Neural progenitor cell (in vitro differentiated cells): ENCODE measurements at regions not wholly inside any gene's neighbourhood (a gene's known extent, or its start where the extent isn't known, plus 50 kb on each side); places are given as distances from the start of the nearest gene placed in this dataset.

Experiments used
- DNase-seq: peaks from one replicate; pipeline ENCODE4 v3.0.0-alpha.2; 2016; ENCODE audit warnings: low spot score
- H2AFZ ChIP-seq: fragments of 200-600 bp; sonication (generic); replicated peaks from 2 replicates; pipeline ENCODE4 v1.6.1; 2016; ENCODE audit warnings: antibody characterized with exemption
- H3F3A ChIP-seq: fragments of 200-600 bp; sonication (generic); 2 replicates; pipeline ENCODE4 v1.6.1; 2016; ENCODE audit warnings: antibody characterized with exemption, low read depth
- H3K27ac ChIP-seq: fragments of 200-600 bp; sonication (generic); 2 replicates; pipeline ENCODE4 v1.5.1; 2016; ENCODE audit warnings: mild to moderate bottlenecking
- H3K27me3 ChIP-seq: fragments of 200-600 bp; sonication (generic); 2 replicates; pipeline ENCODE4 v1.6.1; 2016; ENCODE audit warnings: mild to moderate bottlenecking, moderate library complexity
- H3K36me3 ChIP-seq: fragments of 200-600 bp; sonication (generic); 2 replicates; pipeline ENCODE4 v1.5.1; 2016
- H3K4me1 ChIP-seq: fragments of 200-600 bp; sonication (generic); 2 replicates; pipeline ENCODE4 v1.6.1; 2016; ENCODE audit warnings: mixed run types
- H3K4me2 ChIP-seq: fragments of 200-600 bp; sonication (generic); 2 replicates; pipeline ENCODE4 v1.6.1; 2016
- H3K4me3 ChIP-seq: fragments of 200-600 bp; sonication (generic); 2 replicates; pipeline ENCODE4 v1.5.1; 2016
- H3K79me2 ChIP-seq: fragments of 200-600 bp; sonication (generic); 2 replicates; pipeline ENCODE4 v1.6.1; 2016; ENCODE audit warnings: low read depth
- H3K9ac ChIP-seq: fragments of 200-600 bp; sonication (generic); 2 replicates; pipeline ENCODE4 v1.6.1; 2016
- H3K9me3 ChIP-seq: fragments of 200-600 bp; sonication (generic); 2 replicates; pipeline ENCODE4 v1.5.1; 2016; ENCODE audit warnings: low read depth
- H4K20me1 ChIP-seq: fragments of 200-600 bp; sonication (generic); 2 replicates; pipeline ENCODE4 v1.6.1; 2016; ENCODE audit warnings: low read depth
- H3K27ac Mint-ChIP-seq: 3 replicates; pipeline ENCODE4 v1.8.0; 2021; ENCODE audit warnings: mixed read lengths
- H3K27me3 Mint-ChIP-seq: 2 replicates; pipeline ENCODE4 v1.8.0; 2022; ENCODE audit warnings: low read depth, mild to moderate bottlenecking, inconsistent platforms, moderate library complexity, mixed read lengths; ENCODE audit not compliant: insufficient read depth
- H3K36me3 Mint-ChIP-seq: 3 replicates; pipeline ENCODE4 v1.8.0; 2021; ENCODE audit warnings: mixed read lengths
- H3K4me1 Mint-ChIP-seq: 3 replicates; pipeline ENCODE4 v1.8.0; 2021; ENCODE audit warnings: mixed read lengths
- H3K4me3 Mint-ChIP-seq: 3 replicates; pipeline ENCODE4 v1.8.0; 2021; ENCODE audit warnings: mild to moderate bottlenecking, moderate library complexity, mixed read lengths
- H3K9me3 Mint-ChIP-seq: 3 replicates; pipeline ENCODE4 v1.8.0; 2020; ENCODE audit warnings: mixed read lengths
- CTCF ChIP-seq: fragments of 200-600 bp; sonication (generic); IDR thresholded peaks from 2 replicates; pipeline ENCODE4 v1.5.1; 2017; ENCODE audit warnings: antibody characterized with exemption, mild to moderate bottlenecking
- EZH2 ChIP-seq: fragments of 200-600 bp; sonication (generic); IDR thresholded peaks from 2 replicates; pipeline ENCODE4 v1.6.1; 2017; ENCODE audit warnings: antibody characterized with exemption, mild to moderate bottlenecking, moderate library complexity
- EZH2phosphoT487 ChIP-seq: fragments of 200-600 bp; sonication (generic); IDR thresholded peaks from 2 replicates; pipeline ENCODE4 v1.6.1; 2017; ENCODE audit warnings: antibody characterized with exemption

DNA sequence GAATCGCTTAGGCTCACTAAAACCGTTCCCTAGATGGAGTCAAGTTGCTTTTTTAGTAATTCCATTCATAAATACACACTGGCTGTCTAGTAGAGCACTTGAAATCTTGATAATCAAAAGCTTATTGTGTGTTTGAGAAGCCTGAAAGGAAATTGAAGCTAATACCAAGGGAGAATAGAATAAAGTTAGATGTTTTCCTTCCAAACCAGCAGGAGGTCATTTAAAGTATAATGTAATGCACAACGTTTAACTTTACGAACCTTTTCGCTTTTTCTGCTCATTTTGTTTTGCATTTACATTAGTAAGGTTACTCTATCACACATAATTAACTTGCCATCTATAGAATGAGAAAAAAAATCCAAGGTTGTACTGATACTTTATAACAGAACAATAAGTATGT lies 440.9 kb downstream of the NKX6-1 start:
- Mint-ChIP-seq H3K27ac (no peak overlapping the region), H3K27me3 (peaks cover 10% of the 10 kb centered on the region), H3K4me1 (peaks cover 10% of the 10 kb centered on the region), H3K4me3 (no peak overlapping the region), H3K36me3 (no peaks in the 10 kb centered on the region), H3K9me3 (peaks cover 3% of the 10 kb centered on the region)
- Histone ChIP-seq H3K79me2 (no peaks in the 10 kb centered on the region), H3K9ac (no peak overlapping the region), H3K27ac (no peak overlapping the region), H2AFZ (no peak overlapping the region), H3K4me3 (no peak overlapping the region), H3K27me3 (no peaks in the 10 kb centered on the region), H4K20me1 (no peaks in the 10 kb centered on the region), H3K4me2 (no peak overlapping the region), H3K4me1 (peaks cover 4% of the 10 kb centered on the region), H3K36me3 (no peaks in the 10 kb centered on the region), H3F3A (no peaks in the 10 kb centered on the region), H3K9me3 (no peaks in the 10 kb centered on the region)
- DNase-seq, result no peak
- TF ChIP-seq EZH2 (no peak), CTCF (no peak)

- Histone ChIP-seq H2AFZ (no peak overlapping the region), H4K20me1 (no peaks in the 10 kb centered on the region)
- peak; percentile 62 for DNase-seq
These were observed 447.5 kb downstream of the NKX6-1 start for GRCh38 chr4:84051639-84052038.

GRCh38 chr4:84051089-84051488 lies 448.0 kb downstream of the NKX6-1 start:
- no peak for TF ChIP-seq EZH2
- TF ChIP-seq EZH2phosphoT487, result no peak
- TF ChIP-seq CTCF, result no peak
- no peak overlapping the region for H2AFZ ChIP-seq
- DNase-seq, result peak; percentile 57
- H3K27ac Mint-ChIP-seq, result no peak overlapping the region
- H3K4me1 ChIP-seq, result peaks cover 27% of the 10 kb centered on the region
- no peak overlapping the region for H3K4me3 Mint-ChIP-seq
- H3K79me2 ChIP-seq, result no peaks in the 10 kb centered on the region
- H3K36me3 Mint-ChIP-seq, result no peaks in the 10 kb centered on the region
- H3K4me3 ChIP-seq, result peak overlapping the region; percentile 1
- H3K9ac ChIP-seq, result no peak overlapping the region
- no peaks in the 10 kb centered on the region for H3K27me3 ChIP-seq
- H3K9me3 Mint-ChIP-seq, result no peaks in the 10 kb centered on the region
- H3F3A ChIP-seq, result peaks cover 23% of the 10 kb centered on the region
- H3K4me2 ChIP-seq, result peak overlapping the region; percentile 56
- H3K36me3 ChIP-seq, result no peaks in the 10 kb centered on the region
- no peak overlapping the region for H3K27ac ChIP-seq
- H4K20me1 ChIP-seq, result no peaks in the 10 kb centered on the region
- no peaks in the 10 kb centered on the region for H3K9me3 ChIP-seq
- peaks cover 4% of the 10 kb centered on the region for H3K27me3 Mint-ChIP-seq
- peaks cover 27% of the 10 kb centered on the region for H3K4me1 Mint-ChIP-seq

More at GRCh38 chr4:84051639-84052038, 447.5 kb downstream of the NKX6-1 start:
- no peaks in the 10 kb centered on the region for H3K36me3 ChIP-seq
- TF ChIP-seq CTCF (no peak), EZH2 (no peak), EZH2phosphoT487 (no peak)
- H3K4me1 ChIP-seq, result peaks cover 27% of the 10 kb centered on the region
- H3K27ac Mint-ChIP-seq, result no peak overlapping the region
- H3K9me3 ChIP-seq, result no peaks in the 10 kb centered on the region
- no peaks in the 10 kb centered on the region for H3K36me3 Mint-ChIP-seq
- no peak overlapping the region for H3K9ac ChIP-seq
- no peak overlapping the region for H3K27ac ChIP-seq
- peaks cover 7% of the 10 kb centered on the region for H3K27me3 Mint-ChIP-seq
- H3K9me3 Mint-ChIP-seq, result peaks cover under 1% of the 10 kb centered on the region
- H3K4me3 Mint-ChIP-seq, result no peak overlapping the region
- H3K79me2 ChIP-seq, result no peaks in the 10 kb centered on the region
- H3F3A ChIP-seq, result peaks cover 23% of the 10 kb centered on the region
- no peaks in the 10 kb centered on the region for H3K27me3 ChIP-seq
- peak overlapping the region; percentile 1 for H3K4me3 ChIP-seq
- peaks cover 27% of the 10 kb centered on the region for H3K4me1 Mint-ChIP-seq
- peak overlapping the region; percentile 56 for H3K4me2 ChIP-seq
